OCI-LY7 (cell line): ENCODE measurements at regions not wholly inside any gene's neighbourhood (a gene's known extent, or its start where the extent isn't known, plus 50 kb on each side); places are given as distances from the start of the nearest gene placed in this dataset.

Source experiments
- BruUV-seq: library from RNA; stranded (reverse); fragments of 400-500 nt; replicated peaks from 2 replicates; lab custom pipeline; 2021; lab: Mats Ljungman, UMichigan
- CTCF ChIA-PET: fragments of 300-600 bp; sonication (Branson Sonifier 250); formaldehyde crosslinking; loops from one replicate; lab custom pipeline; 2022; ENCODE audit warnings: antibody characterized with exemption; ENCODE audit not compliant: unreplicated experiment; lab: Charles Lee
- POLR2A ChIA-PET: fragments of 300-600 bp; sonication (Branson Sonifier 250); formaldehyde crosslinking; loops from one replicate; lab custom pipeline; 2022; ENCODE audit warnings: antibody characterized with exemption; lab: Charles Lee
- DNase-seq: peaks from one replicate; pipeline ENCODE4 v3.0.0-alpha.2; 2015; ENCODE audit warnings: low spot score
- H2AFZ ChIP-seq: fragments of 200-600 bp; sonication (generic), shearing (Covaris generic); 2 replicates; pipeline ENCODE4 v1.6.1; 2014; ENCODE audit warnings: mild to moderate bottlenecking, antibody characterized with exemption, low read length, moderate library complexity
- H3K27ac ChIP-seq: fragments of 200-600 bp; sonication (generic); 2 replicates; pipeline ENCODE4 v1.5.1; 2014; ENCODE audit warnings: mixed run types, low read depth, mild to moderate bottlenecking, moderate library complexity, low read length, inconsistent platforms; ENCODE audit not compliant: poor library complexity, severe bottlenecking
- H3K36me3 ChIP-seq: fragments of 200-600 bp; sonication (generic); 2 replicates; pipeline ENCODE4 v1.6.1; 2014; ENCODE audit warnings: mild to moderate bottlenecking, antibody characterized with exemption, low read length, moderate library complexity, mixed read lengths; ENCODE audit not compliant: insufficient read depth
- H3K4me1 ChIP-seq: fragments of 200-600 bp; sonication (generic); 2 replicates; pipeline ENCODE4 v1.5.1; 2014; ENCODE audit warnings: mild to moderate bottlenecking, low read length; ENCODE audit not compliant: insufficient read depth, poor library complexity, severe bottlenecking
- H3K4me2 ChIP-seq: fragments of 200-600 bp; sonication (generic); 2 replicates; pipeline ENCODE4 v1.6.1; 2014; ENCODE audit warnings: mild to moderate bottlenecking, low read length
- H3K4me3 ChIP-seq: fragments of 200-600 bp; sonication (generic); 2 replicates; pipeline ENCODE4 v1.5.1; 2014; ENCODE audit warnings: mild to moderate bottlenecking, low read depth, low read length; ENCODE audit not compliant: poor library complexity, severe bottlenecking
- H3K79me2 ChIP-seq: fragments of 200-600 bp; sonication (generic); 2 replicates; pipeline ENCODE4 v1.6.1; 2016; ENCODE audit warnings: low read depth, mild to moderate bottlenecking, low read length, moderate library complexity, mixed read lengths; ENCODE audit not compliant: insufficient read depth
- H3K9me2 ChIP-seq: fragments of 200-600 bp; sonication (generic); 2 replicates; pipeline ENCODE4 v1.6.1; 2016; ENCODE audit warnings: mild to moderate bottlenecking, low read length, mixed read lengths; ENCODE audit not compliant: insufficient read depth
- H3K9me3 ChIP-seq: fragments of 200-600 bp; sonication (generic); 2 replicates; pipeline ENCODE4 v1.6.1; 2014; ENCODE audit warnings: mild to moderate bottlenecking, mixed run types, low read length, mixed read lengths
- H4K20me1 ChIP-seq: fragments of 200-600 bp; sonication (generic); 2 replicates; pipeline ENCODE4 v1.6.1; 2014; ENCODE audit warnings: mild to moderate bottlenecking, antibody characterized with exemption, low read length, moderate library complexity, mixed read lengths; ENCODE audit not compliant: insufficient read depth
- EZH2phosphoT487 ChIP-seq: fragments of 200-600 bp; sonication (generic); IDR thresholded peaks from 2 replicates; pipeline ENCODE4 v1.6.1; 2018; ENCODE audit warnings: low read depth, borderline replicate concordance, mild to moderate bottlenecking, mixed run types, antibody characterized with exemption, low read length, moderate library complexity, mixed read lengths
- intact Hi-C: fragments of 100-400 bp; cut with micrococcal nuclease; formaldehyde crosslinking; loops from one replicate; pipeline ENCODE4 v1.10.0; 2022; ENCODE audit not compliant: unreplicated experiment
- TF ChIP-seq, protein P1 (sequence below): fragments of 200-600 bp; sonication (generic); conservative IDR thresholded peaks from 2 replicates; pipeline ENCODE4 v1.5.1; 2014; ENCODE audit warnings: mild to moderate bottlenecking, antibody characterized with exemption, low read length, moderate library complexity, mixed read lengths

DNA sequence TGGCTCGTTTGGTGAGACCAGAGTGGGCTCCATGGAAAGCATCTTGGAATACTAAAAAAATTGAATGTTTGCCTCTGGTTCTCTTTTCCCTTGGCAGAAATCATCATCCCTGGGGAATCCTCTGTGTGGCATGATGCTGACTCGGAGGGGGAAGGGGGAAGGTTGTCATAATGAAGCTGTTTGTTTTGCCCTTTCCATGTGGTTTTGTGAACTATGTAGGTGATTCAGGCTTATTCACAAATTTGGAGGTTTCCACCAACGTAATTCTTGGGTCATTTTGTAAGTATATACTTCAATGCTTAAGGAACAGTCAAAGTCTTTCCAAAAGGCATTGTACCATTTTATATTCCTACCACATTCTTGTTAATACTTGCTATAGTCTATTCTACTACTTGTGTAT is 754.0 kb upstream of the FAT3 start:
- no peak overlapping the region for H3K27ac ChIP-seq
- DNase-seq = no peak
- no peak overlapping the region for H3K4me3 ChIP-seq
- H2AFZ ChIP-seq = no peak overlapping the region
- TF ChIP-seq, protein P1, sequence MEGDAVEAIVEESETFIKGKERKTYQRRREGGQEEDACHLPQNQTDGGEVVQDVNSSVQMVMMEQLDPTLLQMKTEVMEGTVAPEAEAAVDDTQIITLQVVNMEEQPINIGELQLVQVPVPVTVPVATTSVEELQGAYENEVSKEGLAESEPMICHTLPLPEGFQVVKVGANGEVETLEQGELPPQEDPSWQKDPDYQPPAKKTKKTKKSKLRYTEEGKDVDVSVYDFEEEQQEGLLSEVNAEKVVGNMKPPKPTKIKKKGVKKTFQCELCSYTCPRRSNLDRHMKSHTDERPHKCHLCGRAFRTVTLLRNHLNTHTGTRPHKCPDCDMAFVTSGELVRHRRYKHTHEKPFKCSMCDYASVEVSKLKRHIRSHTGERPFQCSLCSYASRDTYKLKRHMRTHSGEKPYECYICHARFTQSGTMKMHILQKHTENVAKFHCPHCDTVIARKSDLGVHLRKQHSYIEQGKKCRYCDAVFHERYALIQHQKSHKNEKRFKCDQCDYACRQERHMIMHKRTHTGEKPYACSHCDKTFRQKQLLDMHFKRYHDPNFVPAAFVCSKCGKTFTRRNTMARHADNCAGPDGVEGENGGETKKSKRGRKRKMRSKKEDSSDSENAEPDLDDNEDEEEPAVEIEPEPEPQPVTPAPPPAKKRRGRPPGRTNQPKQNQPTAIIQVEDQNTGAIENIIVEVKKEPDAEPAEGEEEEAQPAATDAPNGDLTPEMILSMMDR = no peak
- TF ChIP-seq EZH2phosphoT487 = no peak
- H3K36me3 ChIP-seq = no peaks in the 10 kb centered on the region
- no peak overlapping the region for H3K4me2 ChIP-seq
- CTCF ChIA-PET = no interaction called here
- intact Hi-C loops = no loop called here
- POLR2A ChIA-PET = interaction anchor here (0.5 kb wide), 1 partner anchor 12 kb away, joined by 4 read pairs; no protein-coding TSS in a partner anchor
- H3K9me3 ChIP-seq = no peaks in the 10 kb centered on the region
- H3K4me1 ChIP-seq = no peaks in the 10 kb centered on the region
- no TSS peak for BruUV-seq
- no peaks in the 10 kb centered on the region for H4K20me1 ChIP-seq
- H3K79me2 ChIP-seq = no peaks in the 10 kb centered on the region
- H3K9me2 ChIP-seq = no peaks in the 10 kb centered on the region

DNA sequence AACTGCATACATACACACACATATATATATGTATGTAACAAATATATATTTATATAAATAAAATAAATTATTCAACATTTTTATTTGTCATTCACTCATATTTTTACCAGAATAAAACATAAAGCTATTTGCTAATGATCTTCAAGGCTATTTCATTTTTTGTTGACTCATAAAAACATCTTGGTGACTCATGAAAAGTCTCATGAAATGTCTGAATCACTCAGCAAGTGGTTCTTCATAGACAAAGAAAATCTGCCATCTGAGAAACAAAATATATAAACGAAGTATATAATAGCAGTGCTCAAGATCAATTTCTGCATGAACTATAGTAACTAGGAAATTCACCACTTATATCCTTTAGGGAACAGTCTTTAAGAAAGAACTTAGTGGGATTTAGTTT is 764.8 kb upstream of the FAT3 start:
- Histone ChIP-seq H3K4me2 (no peak overlapping the region), H3K9me2 (no peaks in the 10 kb centered on the region), H2AFZ (no peak overlapping the region), H3K4me3 (no peak overlapping the region), H3K79me2 (no peaks in the 10 kb centered on the region), H3K9me3 (no peaks in the 10 kb centered on the region), H4K20me1 (no peaks in the 10 kb centered on the region), H3K4me1 (no peaks in the 10 kb centered on the region), H3K36me3 (no peaks in the 10 kb centered on the region), H3K27ac (no peak overlapping the region)
- TF ChIP-seq, protein P1 = no peak
- no peak for TF ChIP-seq EZH2phosphoT487
- CTCF ChIA-PET = no interaction called here
- no TSS peak for BruUV-seq
- intact Hi-C loops = no loop called here
- POLR2A ChIA-PET = no interaction called here
- no peak for DNase-seq

GRCh38 chr11:91446267-91446666 is 778.4 kb upstream of the FAT3 start:
- BruUV-seq = no TSS peak
- Histone ChIP-seq H3K27ac (no peak overlapping the region), H2AFZ (no peak overlapping the region), H4K20me1 (no peaks in the 10 kb centered on the region), H3K79me2 (no peaks in the 10 kb centered on the region), H3K4me1 (no peaks in the 10 kb centered on the region), H3K36me3 (no peaks in the 10 kb centered on the region), H3K9me2 (no peaks in the 10 kb centered on the region), H3K9me3 (no peaks in the 10 kb centered on the region), H3K4me2 (no peak overlapping the region), H3K4me3 (no peak overlapping the region)
- intact Hi-C loops = no loop called here
- no peak for DNase-seq
- ChIA-PET CTCF (no interaction called here), POLR2A (no interaction called here)
- TF ChIP-seq, protein P1 = no peak
- TF ChIP-seq EZH2phosphoT487 = no peak
